ENCODE measurements at regions not wholly inside any gene's neighbourhood (a gene's known extent, or its start where the extent isn't known, plus 50 kb on each side); places are given as distances from the start of the nearest gene placed in this dataset.
"Not testable (repeated sequence)": the region's sequence is repeated elsewhere in the genome, so short reads cannot be mapped to it uniquely, and the experiment has no call there.

- DNase-seq (ENCODE audit: low read depth) = not testable (repeated sequence)
Observed at GRCh38 chr2:87431051-87431450, 316.8 kb upstream of the PLGLB2 start.

GRCh38 chr2:87432711-87433453 is 315.0 kb upstream of the PLGLB2 start:
- not testable (repeated sequence) for DNase-seq (ENCODE audit: low read depth)

GRCh38 chr2:87436007-87436406 is 311.9 kb upstream of the PLGLB2 start:
- not testable (repeated sequence) for DNase-seq (ENCODE audit: low read depth)

- not testable (repeated sequence) for DNase-seq (ENCODE audit: low read depth)
Observed at GRCh38 chr2:87437701-87438260, 310.1 kb upstream of the PLGLB2 start.

GRCh38 chr2:87438780-87439454 is 309.0 kb upstream of the PLGLB2 start:
- not testable (repeated sequence) for DNase-seq (ENCODE audit: low read depth)

GRCh38 chr2:87439617-87440204 is 308.2 kb upstream of the PLGLB2 start:
- DNase-seq (ENCODE audit: low read depth) = not testable (repeated sequence)

GRCh38 chr2:87440650-87441049 is 307.2 kb upstream of the PLGLB2 start:
- not testable (repeated sequence) for DNase-seq (ENCODE audit: low read depth)

- not testable (repeated sequence) for DNase-seq (ENCODE audit: low read depth)
Observed at GRCh38 chr2:87441375-87441774, 306.5 kb upstream of the PLGLB2 start.

- DNase-seq (ENCODE audit: low read depth) = not testable (repeated sequence)
Observed at GRCh38 chr2:87442983-87443577, 304.8 kb upstream of the PLGLB2 start.

- not testable (repeated sequence) for DNase-seq (ENCODE audit: low read depth)
Observed at GRCh38 chr2:87444951-87445350, 302.9 kb upstream of the PLGLB2 start.

- not testable (repeated sequence) for DNase-seq (ENCODE audit: low read depth)
Observed at GRCh38 chr2:87445613-87446312, 302.1 kb upstream of the PLGLB2 start.

GRCh38 chr2:87446313-87446696 is 301.6 kb upstream of the PLGLB2 start:
- not testable (repeated sequence) for DNase-seq (ENCODE audit: low read depth)

GRCh38 chr2:87449462-87449980 is 298.4 kb upstream of the PLGLB2 start:
- not testable (repeated sequence) for DNase-seq (ENCODE audit: low read depth)

- not testable (repeated sequence) for DNase-seq (ENCODE audit: low read depth)
Observed at GRCh38 chr2:87452193-87452592, 295.7 kb upstream of the PLGLB2 start.

- not testable (repeated sequence) for DNase-seq (ENCODE audit: low read depth)
Observed at GRCh38 chr2:87452861-87453260, 295.0 kb upstream of the PLGLB2 start.

- not testable (repeated sequence) for DNase-seq (ENCODE audit: low read depth)
Observed at GRCh38 chr2:87453965-87454364, 293.9 kb upstream of the PLGLB2 start.

GRCh38 chr2:87454421-87454820 is 293.5 kb upstream of the PLGLB2 start:
- not testable (repeated sequence) for DNase-seq (ENCODE audit: low read depth)

GRCh38 chr2:87455209-87455853 is 292.6 kb upstream of the PLGLB2 start:
- not testable (repeated sequence) for DNase-seq (ENCODE audit: low read depth)

GRCh38 chr2:87455854-87456249 is 292.0 kb upstream of the PLGLB2 start:
- DNase-seq (ENCODE audit: low read depth) = not testable (repeated sequence)

GRCh38 chr2:87456477-87457128 is 291.3 kb upstream of the PLGLB2 start:
- DNase-seq (ENCODE audit: low read depth) = not testable (repeated sequence)

Data from activated gamma-delta T cell treated with anti-CD3 and anti-CD28 coated beads, Interleukin-2, amount 50 U/mL, for 16 hours (primary cell).